ENCODE measurements at regions not wholly inside any gene's neighbourhood (a gene's known extent, or its start where the extent isn't known, plus 50 kb on each side); places are given as distances from the start of the nearest gene placed in this dataset.

- no peak for DNase-seq
Measured at GRCh38 chr2:118171546-118171945, 83.3 kb downstream of the INSIG2 start.

DNA sequence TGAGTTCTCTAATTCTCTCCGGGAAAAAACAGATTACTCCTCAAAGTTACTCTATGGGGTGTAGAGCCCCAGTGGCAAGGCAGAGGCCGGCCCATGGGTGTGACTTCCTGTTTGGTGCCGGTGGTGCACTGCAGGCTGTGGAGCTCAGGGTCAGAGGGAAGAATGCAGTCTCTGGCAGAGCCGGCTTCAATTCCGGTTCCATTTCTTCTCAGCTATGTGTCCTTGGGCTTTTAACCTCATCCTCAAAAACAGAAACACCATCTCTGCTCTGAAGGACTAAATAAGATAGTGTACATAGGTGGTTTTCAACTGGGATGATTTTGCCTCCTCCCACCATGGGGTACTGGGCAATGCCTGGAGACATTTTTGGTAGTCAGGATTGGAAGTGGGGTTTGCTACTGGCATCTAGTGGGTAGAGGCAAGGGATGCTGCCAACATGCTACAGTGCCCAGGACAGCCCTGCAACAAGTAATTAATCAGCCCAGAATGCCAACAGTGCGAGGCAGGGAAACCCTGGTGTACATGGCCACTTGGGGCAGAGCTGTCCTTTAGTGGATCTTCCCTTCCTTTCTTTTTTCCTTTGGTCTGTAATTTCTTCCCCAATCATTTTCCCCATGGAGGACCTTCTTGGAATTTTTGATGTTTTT, 81.2 kb downstream of the INSIG2 start:
- DNase-seq = no peak

DNA sequence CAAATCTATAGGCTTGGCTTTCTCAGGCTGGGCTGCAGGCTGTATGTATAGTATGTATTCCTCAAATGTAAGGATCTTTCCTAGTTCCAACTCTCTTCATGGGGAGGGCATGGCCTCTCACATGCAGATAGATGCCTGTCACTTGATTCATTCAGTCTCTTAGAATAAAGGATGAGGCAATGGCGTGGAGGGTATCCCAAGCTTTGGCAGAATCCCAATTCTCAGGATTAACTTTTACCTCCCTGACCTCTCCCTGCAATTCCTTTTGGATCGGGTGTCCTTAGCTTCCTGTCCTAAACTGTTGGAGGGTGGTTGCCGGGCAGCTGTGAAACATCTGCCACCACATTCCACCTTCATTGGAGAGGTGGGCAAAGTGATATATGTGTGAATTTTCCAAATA, 80.3 kb downstream of the INSIG2 start:
- DNase-seq = peak; percentile 20

DNA sequence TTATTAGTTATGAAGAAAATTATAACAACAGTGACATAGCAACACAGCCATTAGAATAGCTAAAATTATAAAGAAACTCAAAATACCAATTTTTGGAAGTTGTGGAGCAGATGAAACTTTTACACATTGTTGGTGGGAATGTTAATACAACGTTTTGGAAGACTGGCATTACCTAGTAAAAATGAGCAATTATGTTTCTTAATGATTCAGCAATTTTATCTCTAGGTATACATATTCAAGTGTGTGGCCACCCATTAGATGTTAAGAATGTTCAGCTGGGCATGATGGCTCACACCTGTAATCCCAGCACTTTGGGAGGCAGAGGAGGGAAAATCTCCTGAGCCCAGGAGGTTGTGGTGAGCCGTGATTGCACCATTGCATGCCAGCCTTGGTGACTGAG, 78.8 kb downstream of the INSIG2 start:
- no peak for DNase-seq

- no peak for DNase-seq
Measured at GRCh38 chr2:118166242-118166641, 78.0 kb downstream of the INSIG2 start.

DNA sequence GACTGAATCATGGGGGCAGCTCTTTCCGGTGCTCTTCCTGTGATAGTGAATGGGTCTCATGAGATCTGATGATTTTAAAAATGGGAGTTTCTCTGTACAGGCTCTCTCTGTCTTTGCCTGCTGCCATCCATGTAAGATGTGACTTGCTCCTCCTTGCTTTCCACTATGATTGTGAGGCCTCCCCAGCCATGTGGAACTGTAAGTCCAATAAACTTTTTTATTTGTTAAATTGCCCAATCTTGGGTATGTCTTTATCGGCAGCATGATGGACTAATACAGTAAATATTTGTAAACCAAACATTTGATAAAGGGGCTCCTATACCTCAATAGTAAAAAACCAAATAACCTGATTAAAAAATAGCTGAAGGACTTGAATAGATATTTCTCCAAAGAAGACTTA, 77.3 kb downstream of the INSIG2 start:
- no peak for DNase-seq

All from fibroblast of skin of right biceps (primary cell).